Liver (tissue), 7 donors: ENCODE measurements at regions not wholly inside any gene's neighbourhood (a gene's known extent, or its start where the extent isn't known, plus 50 kb on each side); places are given as distances from the start of the nearest gene placed in this dataset.

ENCODE experiments used
- DNase-seq: peaks from one replicate; pipeline ENCODE4 v3.0.0-alpha.2; 2017; ENCODE audit warnings: low spot score
- H3K27ac ChIP-seq, 2 donors: one replicate each; pipeline ENCODE4 v1.7.0; 2013; ENCODE audit warnings: inconsistent platforms in 2 of 2, low read length in 2 of 2, control low read depth in 1 of 2, low read depth in 1 of 2, mild to moderate bottlenecking in 1 of 2
- H3K27me3 ChIP-seq, 4 donors: one replicate each; pipeline versions ENCODE4 v1.6.1 to v1.7.0; 2013; ENCODE audit warnings: low read length in 3 of 4, inconsistent platforms in 1 of 4, mild to moderate bottlenecking in 1 of 4, moderate library complexity in 1 of 4; ENCODE audit not compliant: control insufficient read depth in 4 of 4, insufficient read depth in 4 of 4
- H3K36me3 ChIP-seq, 4 donors: one replicate each; pipeline versions ENCODE4 v1.6.1 to v1.7.0; 2013; ENCODE audit warnings: low read length in 3 of 4, mild to moderate bottlenecking in 3 of 4, low read depth in 1 of 4, moderate library complexity in 1 of 4; ENCODE audit not compliant: control insufficient read depth in 4 of 4, insufficient read depth in 3 of 4
- H3K4me1 ChIP-seq, 4 donors: one replicate each; pipeline versions ENCODE4 v1.6.1 to v1.7.0; 2013; ENCODE audit warnings: low read length in 3 of 4, mild to moderate bottlenecking in 3 of 4, moderate library complexity in 1 of 4; ENCODE audit not compliant: control insufficient read depth in 4 of 4, insufficient read depth in 4 of 4
- H3K4me3 ChIP-seq, 3 donors: one replicate each; pipeline versions ENCODE4 v1.6.1 to v1.7.0; 2013; ENCODE audit warnings: low read length in 3 of 3, control low read depth in 1 of 3, low read depth in 1 of 3, mild to moderate bottlenecking in 1 of 3
- H3K9ac ChIP-seq, 2 donors: one replicate each; pipeline ENCODE4 v1.7.0; 2013; ENCODE audit warnings: low read length in 2 of 2, mild to moderate bottlenecking in 2 of 2, moderate library complexity in 2 of 2, control low read depth in 1 of 2, low read depth in 1 of 2
- H3K9me3 ChIP-seq, 4 donors: one replicate each; pipeline versions ENCODE4 v1.6.1 to v1.7.0; 2013; ENCODE audit warnings: low read length in 3 of 4; ENCODE audit not compliant: control insufficient read depth in 4 of 4
- EGR1 ChIP-seq, 2 donors: IDR thresholded peaks; 2 replicates each; pipeline ENCODE4 v1.6.1; 2016 to 2018; ENCODE audit warnings: antibody characterized with exemption in 2 of 2, low read depth in 2 of 2
- FOXA2 ChIP-seq: IDR thresholded peaks from 2 replicates; pipeline ENCODE4 v1.6.1; 2016; ENCODE audit warnings: antibody characterized with exemption
- HNF4G ChIP-seq: IDR thresholded peaks from 2 replicates; pipeline ENCODE4 v1.6.1; 2016; ENCODE audit warnings: antibody characterized with exemption
- JUND ChIP-seq, 2 donors: IDR thresholded peaks; 2 replicates each; pipeline ENCODE4 v1.6.1; 2016; ENCODE audit warnings: antibody characterized with exemption in 2 of 2
- NR2F2 ChIP-seq: IDR thresholded peaks from 2 replicates; pipeline ENCODE4 v1.6.1; 2016; ENCODE audit warnings: antibody characterized with exemption
- RAD21 ChIP-seq, 2 donors: IDR thresholded peaks; 2 replicates each; pipeline ENCODE4 v1.6.1; 2016; ENCODE audit warnings: antibody characterized with exemption in 2 of 2, mild to moderate bottlenecking in 2 of 2
- RXRA ChIP-seq, 2 donors: IDR thresholded peaks; 2 replicates each; pipeline ENCODE4 v1.6.1; 2017 to 2018; ENCODE audit warnings: antibody characterized with exemption in 2 of 2, mild to moderate bottlenecking in 1 of 2
- SP1 ChIP-seq: IDR thresholded peaks from 2 replicates; pipeline ENCODE4 v1.6.1; 2018; ENCODE audit warnings: antibody characterized with exemption, mild to moderate bottlenecking
- TAF1 ChIP-seq: conservative IDR thresholded peaks from 2 replicates; pipeline ENCODE4 v1.6.1; 2016; ENCODE audit warnings: antibody characterized with exemption, mild to moderate bottlenecking
- YY1 ChIP-seq: IDR thresholded peaks from 2 replicates; pipeline ENCODE4 v1.6.1; 2016; ENCODE audit warnings: antibody characterized with exemption, mild to moderate bottlenecking
- WGBS: extraction: QIAGEN DNeasy Blood & Tissue Kit; methylation state at CpG from one replicate; pipeline ENCODE4 v1.1.7; 2013; 5-methylcytosine and 5-hydroxymethylcytosine counted together
- TF ChIP-seq, protein P1 (sequence below): IDR thresholded peaks from 2 replicates; pipeline ENCODE4 v1.6.1; 2016; ENCODE audit warnings: antibody characterized with exemption
- TF ChIP-seq, protein P2 (sequence below): IDR thresholded peaks from 2 replicates; pipeline ENCODE4 v1.6.1; 2016; ENCODE audit warnings: antibody characterized with exemption
- TF ChIP-seq, protein P3 (sequence below): IDR thresholded peaks from 2 replicates; pipeline ENCODE4 v1.6.1; 2016; ENCODE audit warnings: antibody characterized with exemption
- TF ChIP-seq, protein P4 (sequence below): IDR thresholded peaks from 2 replicates; pipeline ENCODE4 v1.6.1; 2016; ENCODE audit warnings: antibody characterized with exemption, mild to moderate bottlenecking
- donor health status: healthy.
- donor health status: healthy.
- donor health status: healthy.
- donor health status: healthy.

DNA sequence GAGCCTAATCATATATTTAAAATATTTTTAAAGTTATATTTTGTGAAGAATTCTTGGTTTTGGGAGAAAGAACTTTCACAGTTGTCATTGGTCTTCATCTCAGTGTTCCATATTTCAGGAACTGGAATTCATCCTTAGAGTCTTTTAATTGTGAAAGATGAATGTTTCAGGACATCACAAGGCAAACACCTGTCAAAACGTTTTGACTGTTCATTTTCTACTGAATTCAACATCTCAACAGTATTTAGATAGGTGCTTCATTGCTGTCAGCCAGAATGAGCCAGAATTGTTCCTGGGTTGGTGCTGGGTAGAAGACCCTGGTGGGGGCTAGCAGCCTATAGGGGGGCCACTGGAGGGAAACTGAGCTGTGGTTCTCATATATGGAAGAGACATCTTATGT lies 255.1 kb upstream of the CXCR4 start:
- H3K9me3 ChIP-seq = no peaks in the 10 kb centered on the region
- no peak for DNase-seq
- no peak overlapping the region for H3K9ac ChIP-seq
- no peaks in the 10 kb centered on the region for H3K36me3 ChIP-seq
- no peak overlapping the region for H3K4me3 ChIP-seq
- WGBS = 32% methylated on average over 1 of the region's 1 CpG
- TF ChIP-seq EGR1 (IDR thresholded peaks at IDR 0.05; ENCODE audit: low read depth in 2 of 2) (no peak), SP1 (no peak), JUND (IDR thresholded peaks at IDR 0.05) (no peak), YY1 (no peak)
- TF ChIP-seq, protein P1, sequence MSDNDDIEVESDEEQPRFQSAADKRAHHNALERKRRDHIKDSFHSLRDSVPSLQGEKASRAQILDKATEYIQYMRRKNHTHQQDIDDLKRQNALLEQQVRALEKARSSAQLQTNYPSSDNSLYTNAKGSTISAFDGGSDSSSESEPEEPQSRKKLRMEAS = no peak
- TF ChIP-seq, protein P2, sequence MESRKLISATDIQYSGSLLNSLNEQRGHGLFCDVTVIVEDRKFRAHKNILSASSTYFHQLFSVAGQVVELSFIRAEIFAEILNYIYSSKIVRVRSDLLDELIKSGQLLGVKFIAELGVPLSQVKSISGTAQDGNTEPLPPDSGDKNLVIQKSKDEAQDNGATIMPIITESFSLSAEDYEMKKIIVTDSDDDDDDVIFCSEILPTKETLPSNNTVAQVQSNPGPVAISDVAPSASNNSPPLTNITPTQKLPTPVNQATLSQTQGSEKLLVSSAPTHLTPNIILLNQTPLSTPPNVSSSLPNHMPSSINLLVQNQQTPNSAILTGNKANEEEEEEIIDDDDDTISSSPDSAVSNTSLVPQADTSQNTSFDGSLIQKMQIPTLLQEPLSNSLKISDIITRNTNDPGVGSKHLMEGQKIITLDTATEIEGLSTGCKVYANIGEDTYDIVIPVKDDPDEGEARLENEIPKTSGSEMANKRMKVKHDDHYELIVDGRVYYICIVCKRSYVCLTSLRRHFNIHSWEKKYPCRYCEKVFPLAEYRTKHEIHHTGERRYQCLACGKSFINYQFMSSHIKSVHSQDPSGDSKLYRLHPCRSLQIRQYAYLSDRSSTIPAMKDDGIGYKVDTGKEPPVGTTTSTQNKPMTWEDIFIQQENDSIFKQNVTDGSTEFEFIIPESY = no peak
- H3K27me3 ChIP-seq = no peaks in the 10 kb centered on the region
- no peaks in the 10 kb centered on the region for H3K4me1 ChIP-seq
- H3K27ac ChIP-seq = no peak overlapping the region

DNA sequence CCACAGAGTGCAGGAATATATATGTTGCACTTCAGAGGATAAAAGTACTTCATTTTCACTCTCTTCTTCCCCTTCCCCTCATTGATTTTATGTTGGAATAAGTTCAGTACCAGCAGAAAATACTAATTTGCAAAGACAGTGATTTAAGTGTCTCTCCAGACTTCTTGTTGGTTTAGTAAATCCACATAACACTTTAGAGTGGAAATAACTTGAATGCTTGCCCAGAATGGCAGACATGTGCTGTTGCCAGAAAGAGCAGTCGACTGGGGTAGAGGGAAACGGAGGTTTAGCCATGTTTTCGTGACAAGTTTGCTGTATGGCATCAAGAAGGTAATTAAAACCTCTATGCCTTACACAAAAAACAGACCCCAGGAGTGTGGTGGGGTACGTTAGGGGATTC lies 246.0 kb upstream of the CXCR4 start:
- DNase-seq = no peak
- no peaks in the 10 kb centered on the region for H3K9me3 ChIP-seq
- no peaks in the 10 kb centered on the region for H3K4me1 ChIP-seq
- H3K4me3 ChIP-seq = no peak overlapping the region
- H3K36me3 ChIP-seq = no peaks in the 10 kb centered on the region
- peaks cover 0 to 2% (median 0%) of the 10 kb centered on the region in 4 donors for H3K27me3 ChIP-seq
- WGBS = 66% methylated on average over 4 of the region's 4 CpGs
- H3K27ac ChIP-seq = no peak overlapping the region
- H3K9ac ChIP-seq = no peak overlapping the region
- no peak for TF ChIP-seq RAD21 (IDR thresholded peaks at IDR 0.05)
- TF ChIP-seq RXRA (IDR thresholded peaks at IDR 0.05) = no peak
- TF ChIP-seq, protein P3, sequence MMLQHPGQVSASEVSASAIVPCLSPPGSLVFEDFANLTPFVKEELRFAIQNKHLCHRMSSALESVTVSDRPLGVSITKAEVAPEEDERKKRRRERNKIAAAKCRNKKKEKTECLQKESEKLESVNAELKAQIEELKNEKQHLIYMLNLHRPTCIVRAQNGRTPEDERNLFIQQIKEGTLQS = no peak
- no peak for TF ChIP-seq SP1
- TF ChIP-seq NR2F2 = no peak
- TF ChIP-seq JUND (IDR thresholded peaks at IDR 0.05) = no peak
- TF ChIP-seq, protein P2 = no peak

DNA sequence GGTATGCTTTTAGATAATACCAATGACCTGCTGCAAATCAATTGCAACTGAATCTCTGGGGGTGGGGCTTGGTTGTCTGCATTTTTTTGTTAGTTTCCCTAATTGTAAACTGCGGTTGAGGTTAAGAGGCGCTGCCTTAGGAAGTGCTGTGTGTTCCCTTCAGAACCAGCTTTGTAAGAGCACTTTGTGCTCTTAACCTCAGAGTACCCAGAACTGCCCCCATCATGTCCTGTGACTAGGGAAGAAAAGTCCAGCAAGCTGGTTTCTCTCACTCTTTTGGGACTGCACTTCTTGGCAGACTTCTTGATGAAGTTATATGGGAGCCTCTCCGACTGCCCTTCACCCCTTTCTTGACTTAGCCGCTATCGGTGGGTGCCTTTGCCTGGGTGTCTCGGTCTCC lies 245.5 kb upstream of the CXCR4 start:
- H3K27ac ChIP-seq = no peak overlapping the region
- H3K36me3 ChIP-seq = no peaks in the 10 kb centered on the region
- 82% methylated on average over 6 of the region's 6 CpGs for WGBS
- DNase-seq = no peak
- peaks cover 0 to 2% (median 0%) of the 10 kb centered on the region in 4 donors for H3K27me3 ChIP-seq
- no peak overlapping the region for H3K9ac ChIP-seq
- H3K4me1 ChIP-seq = no peaks in the 10 kb centered on the region
- no peak overlapping the region for H3K4me3 ChIP-seq
- no peaks in the 10 kb centered on the region for H3K9me3 ChIP-seq
- TF ChIP-seq EGR1 (IDR thresholded peaks at IDR 0.05; ENCODE audit: low read depth in 2 of 2) = no peak
- no peak for TF ChIP-seq JUND (IDR thresholded peaks at IDR 0.05)
- no peak for TF ChIP-seq NR2F2
- TF ChIP-seq, protein P1 = no peak
- TF ChIP-seq SP1 = no peak
- TF ChIP-seq RXRA (IDR thresholded peaks at IDR 0.05) = no peak
- TF ChIP-seq, protein P2 = no peak
- no peak for TF ChIP-seq RAD21 (IDR thresholded peaks at IDR 0.05)
- TF ChIP-seq HNF4G = no peak
- TF ChIP-seq TAF1 = no peak
- no peak for TF ChIP-seq FOXA2
- TF ChIP-seq, protein P4, sequence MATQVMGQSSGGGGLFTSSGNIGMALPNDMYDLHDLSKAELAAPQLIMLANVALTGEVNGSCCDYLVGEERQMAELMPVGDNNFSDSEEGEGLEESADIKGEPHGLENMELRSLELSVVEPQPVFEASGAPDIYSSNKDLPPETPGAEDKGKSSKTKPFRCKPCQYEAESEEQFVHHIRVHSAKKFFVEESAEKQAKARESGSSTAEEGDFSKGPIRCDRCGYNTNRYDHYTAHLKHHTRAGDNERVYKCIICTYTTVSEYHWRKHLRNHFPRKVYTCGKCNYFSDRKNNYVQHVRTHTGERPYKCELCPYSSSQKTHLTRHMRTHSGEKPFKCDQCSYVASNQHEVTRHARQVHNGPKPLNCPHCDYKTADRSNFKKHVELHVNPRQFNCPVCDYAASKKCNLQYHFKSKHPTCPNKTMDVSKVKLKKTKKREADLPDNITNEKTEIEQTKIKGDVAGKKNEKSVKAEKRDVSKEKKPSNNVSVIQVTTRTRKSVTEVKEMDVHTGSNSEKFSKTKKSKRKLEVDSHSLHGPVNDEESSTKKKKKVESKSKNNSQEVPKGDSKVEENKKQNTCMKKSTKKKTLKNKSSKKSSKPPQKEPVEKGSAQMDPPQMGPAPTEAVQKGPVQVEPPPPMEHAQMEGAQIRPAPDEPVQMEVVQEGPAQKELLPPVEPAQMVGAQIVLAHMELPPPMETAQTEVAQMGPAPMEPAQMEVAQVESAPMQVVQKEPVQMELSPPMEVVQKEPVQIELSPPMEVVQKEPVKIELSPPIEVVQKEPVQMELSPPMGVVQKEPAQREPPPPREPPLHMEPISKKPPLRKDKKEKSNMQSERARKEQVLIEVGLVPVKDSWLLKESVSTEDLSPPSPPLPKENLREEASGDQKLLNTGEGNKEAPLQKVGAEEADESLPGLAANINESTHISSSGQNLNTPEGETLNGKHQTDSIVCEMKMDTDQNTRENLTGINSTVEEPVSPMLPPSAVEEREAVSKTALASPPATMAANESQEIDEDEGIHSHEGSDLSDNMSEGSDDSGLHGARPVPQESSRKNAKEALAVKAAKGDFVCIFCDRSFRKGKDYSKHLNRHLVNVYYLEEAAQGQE = no peak
- TF ChIP-seq, protein P3 = no peak
